Renal cortex interstitium (tissue), 11 donors: ENCODE measurements at regions not wholly inside any gene's neighbourhood (a gene's known extent, or its start where the extent isn't known, plus 50 kb on each side); places are given as distances from the start of the nearest gene placed in this dataset.

Experiments
- DNase-seq, 11 donors: peaks; one replicate each; pipeline ENCODE4 v3.0.0-alpha.2; 2013; ENCODE audit warnings: low read depth in 9 of 11, low spot score in 4 of 11; ENCODE audit errors: extremely low read depth in 1 of 11

- no peak for DNase-seq
Measured at GRCh38 chr11:130580891-130581492, 132.5 kb downstream of the ADAMTS15 start.

GRCh38 chr11:130581646-130582045 is 133.2 kb downstream of the ADAMTS15 start:
- no peak for DNase-seq

GRCh38 chr11:130582176-130582575 is 133.7 kb downstream of the ADAMTS15 start:
- no peak for DNase-seq

- no peak for DNase-seq
Measured at GRCh38 chr11:130582981-130583380, 134.5 kb downstream of the ADAMTS15 start.

GRCh38 chr11:130583801-130584211 is 135.4 kb downstream of the ADAMTS15 start:
- DNase-seq, result no peak

- DNase-seq, result no peak
Measured at GRCh38 chr11:130585545-130585944, 137.1 kb downstream of the ADAMTS15 start.

GRCh38 chr11:130587658-130588057 is 139.2 kb downstream of the ADAMTS15 start:
- DNase-seq, result no peak

GRCh38 chr11:130588471-130588870 is 140.0 kb downstream of the ADAMTS15 start:
- DNase-seq, result no peak

GRCh38 chr11:130592056-130592455 is 143.6 kb downstream of the ADAMTS15 start:
- DNase-seq, result no peak

GRCh38 chr11:130593064-130593463 is 144.6 kb downstream of the ADAMTS15 start:
- DNase-seq, result no peak

- no peak for DNase-seq
Measured at GRCh38 chr11:130598433-130598832, 150.0 kb downstream of the ADAMTS15 start.

GRCh38 chr11:130599073-130599654 is 150.7 kb downstream of the ADAMTS15 start:
- DNase-seq, result no peak

- DNase-seq, result no peak
Measured at GRCh38 chr11:130600139-130600538, 151.7 kb downstream of the ADAMTS15 start.

GRCh38 chr11:130600616-130601015 is 152.2 kb downstream of the ADAMTS15 start:
- DNase-seq, result no peak

GRCh38 chr11:130601141-130601540 is 152.7 kb downstream of the ADAMTS15 start:
- DNase-seq, result peak in 8 of 11 donors; percentile 44 to 77 (median 62)

GRCh38 chr11:130601764-130602460 is 153.5 kb downstream of the ADAMTS15 start:
- no peak for DNase-seq

GRCh38 chr11:130602641-130603334 is 154.3 kb downstream of the ADAMTS15 start:
- DNase-seq, result peak in 1 of 11 donors; percentile 36

GRCh38 chr11:130603335-130603906 is 155.0 kb downstream of the ADAMTS15 start:
- DNase-seq, result no peak

- DNase-seq, result no peak
Measured at GRCh38 chr11:130604606-130605005, 156.2 kb downstream of the ADAMTS15 start.

GRCh38 chr11:130606178-130606577 is 157.7 kb downstream of the ADAMTS15 start:
- no peak for DNase-seq
